Activated CD4-positive, alpha-beta memory T cell treated with anti-CD3 and anti-CD28 coated beads, Interleukin-2, amount 10 ng/mL, durations not matched to agents 7 days and 5 days (primary cell): ENCODE measurements at regions not wholly inside any gene's neighbourhood (a gene's known extent, or its start where the extent isn't known, plus 50 kb on each side); places are given as distances from the start of the nearest gene placed in this dataset.

ENCODE experiments used
- CTCF ChIA-PET: fragments of 350-600 bp; sonication (Branson Sonifier 250); formaldehyde crosslinking; loops from one replicate; lab custom pipeline; 2021; ENCODE audit warnings: antibody characterized with exemption, inconsistent platforms; lab: Charles Lee
- POLR2A ChIA-PET: fragments of 350-600 bp; sonication (Branson Sonifier 250); formaldehyde crosslinking; loops from one replicate; lab custom pipeline; 2021; ENCODE audit warnings: antibody characterized with exemption; lab: Charles Lee
- DNase-seq: peaks from one replicate; pipeline ENCODE4 v3.0.0-alpha.2; 2020
- H3K27ac Mint-ChIP-seq: one replicate; pipeline ENCODE4 v1.8.0; 2021; ENCODE audit warnings: mild to moderate bottlenecking, mixed read lengths
- H3K27me3 Mint-ChIP-seq: one replicate; pipeline ENCODE4 v1.8.0; 2021; ENCODE audit warnings: mixed read lengths
- H3K36me3 Mint-ChIP-seq: one replicate; pipeline ENCODE4 v1.8.0; 2021; ENCODE audit warnings: low read depth, mixed read lengths
- H3K4me1 Mint-ChIP-seq: one replicate; pipeline ENCODE4 v1.8.0; 2021; ENCODE audit warnings: mixed read lengths
- H3K4me3 Mint-ChIP-seq: one replicate; pipeline ENCODE4 v1.8.0; 2021; ENCODE audit warnings: mild to moderate bottlenecking, mixed read lengths
- H3K9me3 Mint-ChIP-seq: one replicate; pipeline ENCODE4 v1.8.0; 2021; ENCODE audit warnings: mixed read lengths

GRCh38 chr4:185920171-185920570, 108.2 kb upstream of the SORBS2 start:
- Mint-ChIP-seq H3K36me3 (no peaks in the 10 kb centered on the region), H3K27ac (no peak overlapping the region), H3K27me3 (no peaks in the 10 kb centered on the region), H3K9me3 (no peaks in the 10 kb centered on the region), H3K4me1 (no peaks in the 10 kb centered on the region), H3K4me3 (no peak overlapping the region)
- POLR2A ChIA-PET: no interaction called here
- DNase-seq: no peak
- CTCF ChIA-PET: interaction anchor here (1.5 kb wide), 1 partner anchor 21 kb away, joined by 3 read pairs; no protein-coding TSS in a partner anchor

GRCh38 chr4:185920691-185921260, 108.8 kb upstream of the SORBS2 start:
- no peak overlapping the region for H3K27ac Mint-ChIP-seq
- DNase-seq: no peak
- no peaks in the 10 kb centered on the region for H3K9me3 Mint-ChIP-seq
- H3K27me3 Mint-ChIP-seq: no peaks in the 10 kb centered on the region
- ChIA-PET POLR2A (no interaction called here), CTCF (interaction anchor here (1.5 kb wide), 1 partner anchor 22 kb away, joined by 3 read pairs; no protein-coding TSS in a partner anchor)
- H3K4me3 Mint-ChIP-seq: no peak overlapping the region
- no peaks in the 10 kb centered on the region for H3K36me3 Mint-ChIP-seq
- H3K4me1 Mint-ChIP-seq: no peaks in the 10 kb centered on the region

GRCh38 chr4:185921583-185922555, 109.9 kb upstream of the SORBS2 start:
- ChIA-PET CTCF (no interaction called here), POLR2A (no interaction called here)
- DNase-seq: no peak
- no peak overlapping the region for H3K27ac Mint-ChIP-seq
- H3K9me3 Mint-ChIP-seq: no peaks in the 10 kb centered on the region
- no peaks in the 10 kb centered on the region for H3K36me3 Mint-ChIP-seq
- no peaks in the 10 kb centered on the region for H3K4me1 Mint-ChIP-seq
- no peak overlapping the region for H3K4me3 Mint-ChIP-seq
- H3K27me3 Mint-ChIP-seq: no peaks in the 10 kb centered on the region

- POLR2A ChIA-PET: no interaction called here
Observed at GRCh38 chr4:185924458-185925044, 112.6 kb upstream of the SORBS2 start.

GRCh38 chr4:185925910-185926360, 113.9 kb upstream of the SORBS2 start:
- no peak overlapping the region for H3K4me3 Mint-ChIP-seq
- no peak for DNase-seq
- ChIA-PET CTCF (no interaction called here), POLR2A (no interaction called here)
- H3K27me3 Mint-ChIP-seq: no peaks in the 10 kb centered on the region
- no peak overlapping the region for H3K27ac Mint-ChIP-seq
- H3K36me3 Mint-ChIP-seq: no peaks in the 10 kb centered on the region
- H3K4me1 Mint-ChIP-seq: no peaks in the 10 kb centered on the region
- H3K9me3 Mint-ChIP-seq: no peaks in the 10 kb centered on the region

More at GRCh38 chr4:185924458-185925044, 112.6 kb upstream of the SORBS2 start:
- no peaks in the 10 kb centered on the region for H3K4me1 Mint-ChIP-seq
- DNase-seq: no peak
- no peaks in the 10 kb centered on the region for H3K36me3 Mint-ChIP-seq
- no peaks in the 10 kb centered on the region for H3K9me3 Mint-ChIP-seq
- H3K4me3 Mint-ChIP-seq: no peak overlapping the region
- CTCF ChIA-PET: no interaction called here
- no peak overlapping the region for H3K27ac Mint-ChIP-seq
- no peaks in the 10 kb centered on the region for H3K27me3 Mint-ChIP-seq

DNA sequence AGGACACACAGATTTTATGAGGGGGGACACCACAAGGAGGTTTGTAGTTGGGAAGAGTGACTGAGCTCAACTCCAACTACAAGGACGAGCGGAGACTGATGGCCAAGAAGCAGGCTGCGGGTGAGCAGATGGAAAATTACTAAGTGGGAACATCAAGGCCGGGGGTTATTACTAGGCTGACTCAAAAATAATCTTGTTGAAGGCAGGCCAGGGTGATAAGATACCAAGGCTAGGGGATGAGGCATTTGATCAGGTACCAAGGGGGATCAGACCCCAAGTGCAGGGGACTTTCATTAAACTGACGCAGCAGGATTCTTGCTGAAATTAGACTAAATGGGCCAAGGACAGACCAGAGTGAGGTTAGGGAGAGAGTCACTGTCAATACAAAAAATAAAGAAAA, 119.4 kb upstream of the SORBS2 start:
- Mint-ChIP-seq H3K27ac (no peak overlapping the region), H3K4me1 (no peaks in the 10 kb centered on the region), H3K4me3 (no peak overlapping the region), H3K27me3 (no peaks in the 10 kb centered on the region), H3K36me3 (no peaks in the 10 kb centered on the region), H3K9me3 (no peaks in the 10 kb centered on the region)
- no peak for DNase-seq
- ChIA-PET POLR2A (no interaction called here), CTCF (no interaction called here)

DNA sequence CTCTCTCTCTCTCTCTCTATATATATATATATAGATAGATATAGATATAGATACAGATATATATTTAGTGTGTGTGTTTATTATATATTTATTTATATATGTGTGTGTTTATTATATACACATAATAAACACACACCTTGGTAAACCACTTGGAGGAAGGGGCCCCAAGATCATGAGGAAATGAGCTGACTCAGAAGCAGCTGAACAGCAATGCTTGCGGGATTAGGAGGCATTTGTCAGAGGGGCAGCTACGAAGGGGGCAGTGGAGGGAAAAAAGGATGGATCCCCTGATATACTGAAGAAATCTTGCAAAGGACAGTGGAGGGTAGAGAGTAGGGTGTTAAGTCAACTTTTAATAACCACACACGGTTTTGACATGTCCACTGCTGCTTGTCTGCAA, 120.0 kb upstream of the SORBS2 start:
- CTCF ChIA-PET: no interaction called here

DNA sequence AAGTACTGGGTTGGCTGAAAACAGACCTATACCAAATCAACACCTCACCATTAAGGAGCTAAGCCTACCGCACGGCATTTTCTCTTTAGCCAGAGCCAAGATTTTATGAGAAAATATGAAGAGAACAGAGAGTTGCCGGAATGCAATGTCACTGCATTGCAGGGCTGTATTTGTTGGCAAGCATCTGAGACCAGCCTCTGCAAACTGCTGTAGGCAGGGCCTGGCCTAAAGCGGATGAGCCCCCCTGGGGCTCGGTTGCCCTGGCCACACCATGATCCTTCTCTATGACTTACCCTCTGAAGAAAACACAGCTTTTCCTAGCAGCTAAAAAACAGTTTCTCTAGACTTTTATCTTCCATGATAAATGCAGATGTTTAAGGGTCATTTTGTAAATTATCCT, 120.5 kb upstream of the SORBS2 start:
- no peak overlapping the region for H3K4me3 Mint-ChIP-seq
- no peaks in the 10 kb centered on the region for H3K4me1 Mint-ChIP-seq
- POLR2A ChIA-PET: no interaction called here
- DNase-seq: no peak
- CTCF ChIA-PET: no interaction called here
- H3K27ac Mint-ChIP-seq: no peak overlapping the region
- H3K36me3 Mint-ChIP-seq: no peaks in the 10 kb centered on the region
- H3K27me3 Mint-ChIP-seq: no peaks in the 10 kb centered on the region
- no peaks in the 10 kb centered on the region for H3K9me3 Mint-ChIP-seq

More for the DNA sequence above, 120.0 kb upstream of the SORBS2 start:
- DNase-seq: no peak
- H3K4me1 Mint-ChIP-seq: no peaks in the 10 kb centered on the region
- POLR2A ChIA-PET: no interaction called here
- no peaks in the 10 kb centered on the region for H3K36me3 Mint-ChIP-seq
- no peak overlapping the region for H3K27ac Mint-ChIP-seq
- H3K9me3 Mint-ChIP-seq: no peaks in the 10 kb centered on the region
- no peaks in the 10 kb centered on the region for H3K27me3 Mint-ChIP-seq
- H3K4me3 Mint-ChIP-seq: no peak overlapping the region

DNA sequence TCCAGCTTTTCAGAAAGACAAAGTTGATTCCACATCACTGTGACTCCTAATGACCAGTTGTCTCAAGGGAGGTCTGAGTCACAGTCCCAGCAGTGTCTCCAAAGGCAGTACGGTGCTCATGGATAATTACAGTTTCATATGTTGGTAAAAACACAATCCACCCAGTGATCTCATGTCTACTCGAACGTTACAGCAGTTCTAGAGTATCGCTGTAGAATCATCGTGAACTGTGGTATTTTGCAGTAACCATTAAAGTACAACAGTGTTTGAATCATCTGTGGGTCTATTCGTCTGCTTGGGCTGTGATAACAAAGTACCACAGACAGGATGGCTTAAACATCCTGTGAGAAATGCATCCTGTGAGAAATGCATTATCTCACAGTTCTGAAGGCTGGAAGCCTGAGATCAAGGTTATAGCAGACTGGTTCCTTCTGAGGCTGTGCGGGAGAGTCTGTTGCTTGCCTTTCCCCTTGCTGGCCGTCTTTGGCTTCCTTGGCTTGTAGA, 121.1 kb upstream of the SORBS2 start:
- ChIA-PET POLR2A (no interaction called here), CTCF (no interaction called here)
- Mint-ChIP-seq H3K4me3 (no peak overlapping the region), H3K4me1 (no peaks in the 10 kb centered on the region), H3K9me3 (no peaks in the 10 kb centered on the region), H3K36me3 (no peaks in the 10 kb centered on the region), H3K27ac (no peak overlapping the region), H3K27me3 (no peaks in the 10 kb centered on the region)
- DNase-seq: no peak

DNA sequence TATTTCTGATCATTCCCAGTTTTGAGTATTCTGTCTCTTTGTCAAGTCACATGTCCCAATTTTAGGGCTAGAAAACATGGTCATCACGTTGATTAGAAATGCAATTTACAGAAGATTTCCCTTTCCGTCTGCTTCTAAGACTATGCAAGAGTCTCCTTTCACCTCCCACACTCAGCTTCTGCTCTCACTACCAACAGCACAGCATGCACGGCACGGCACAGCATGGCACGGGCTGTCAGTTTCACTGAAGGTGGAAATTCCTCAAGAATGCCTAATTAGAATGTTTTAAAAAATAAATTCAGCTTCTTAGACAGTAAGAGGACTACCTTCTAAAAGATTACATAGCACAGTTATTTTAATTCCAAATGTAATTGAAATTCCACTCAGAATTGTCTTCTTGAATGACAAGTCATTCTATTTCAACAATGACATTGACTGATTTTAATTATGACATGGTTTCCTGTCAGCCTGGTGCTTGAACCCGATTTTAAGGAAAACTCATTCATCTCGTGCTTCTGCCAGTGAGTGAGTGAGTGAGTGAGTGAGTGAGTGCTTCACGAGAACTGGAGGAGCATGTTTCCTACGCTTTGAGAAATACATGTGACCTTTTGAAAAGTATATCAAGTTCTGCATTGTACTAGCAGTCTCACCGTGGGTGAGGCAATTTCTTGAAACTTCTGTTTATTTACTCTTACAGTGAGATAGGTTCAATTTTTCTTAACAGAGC, 124.8 kb upstream of the SORBS2 start:
- POLR2A ChIA-PET: no interaction called here
- Mint-ChIP-seq H3K36me3 (no peaks in the 10 kb centered on the region), H3K9me3 (no peaks in the 10 kb centered on the region), H3K27me3 (no peaks in the 10 kb centered on the region), H3K4me3 (no peak overlapping the region), H3K4me1 (no peaks in the 10 kb centered on the region), H3K27ac (no peak overlapping the region)
- CTCF ChIA-PET: no interaction called here
- DNase-seq: no peak

DNA sequence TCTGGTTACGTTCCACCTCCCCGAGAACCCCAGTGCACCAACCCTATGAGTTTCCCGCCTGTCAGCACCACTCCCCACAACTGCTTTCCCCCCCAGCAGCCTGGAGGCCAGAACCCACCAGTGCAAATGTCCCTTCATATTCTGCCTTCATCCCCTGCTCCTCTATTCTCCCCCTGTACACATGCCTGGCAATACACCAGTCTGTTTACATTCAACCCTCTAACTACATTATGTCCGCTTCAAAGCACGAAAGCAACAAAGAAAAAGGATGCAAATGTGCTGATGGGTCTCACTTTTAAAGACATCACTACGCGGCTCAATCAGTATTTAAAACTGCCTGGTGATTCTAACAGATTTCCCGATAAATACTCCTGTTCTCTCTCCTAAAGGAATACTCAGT, 126.7 kb upstream of the SORBS2 start:
- H3K36me3 Mint-ChIP-seq: no peaks in the 10 kb centered on the region
- no peak overlapping the region for H3K4me3 Mint-ChIP-seq
- no peak overlapping the region for H3K27ac Mint-ChIP-seq
- ChIA-PET POLR2A (no interaction called here), CTCF (no interaction called here)
- no peaks in the 10 kb centered on the region for H3K9me3 Mint-ChIP-seq
- H3K4me1 Mint-ChIP-seq: no peaks in the 10 kb centered on the region
- DNase-seq: no peak
- H3K27me3 Mint-ChIP-seq: no peaks in the 10 kb centered on the region

DNA sequence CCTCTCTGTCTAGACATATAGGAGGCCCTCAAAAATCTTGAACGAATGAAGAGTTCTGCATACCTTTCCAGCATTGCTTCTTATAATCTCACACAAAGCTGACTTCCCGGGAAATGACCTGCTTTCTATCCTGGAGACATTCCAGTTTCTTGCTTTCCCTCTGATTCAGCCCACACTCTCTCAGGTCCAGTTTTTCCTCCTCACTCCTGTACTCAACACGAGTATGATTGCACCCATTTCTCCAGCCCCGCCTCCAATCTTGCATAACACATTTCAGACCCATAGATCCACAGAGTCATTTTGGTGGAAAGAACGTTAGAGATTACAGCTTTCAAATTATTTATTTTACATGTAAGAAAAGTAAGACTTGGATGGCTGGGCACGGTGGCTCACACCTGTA, 127.5 kb upstream of the TLR3 start:
- H3K36me3 Mint-ChIP-seq: no peaks in the 10 kb centered on the region
- CTCF ChIA-PET: no interaction called here
- no peak overlapping the region for H3K27ac Mint-ChIP-seq
- no peak overlapping the region for H3K4me3 Mint-ChIP-seq
- POLR2A ChIA-PET: no interaction called here
- H3K9me3 Mint-ChIP-seq: no peaks in the 10 kb centered on the region
- H3K4me1 Mint-ChIP-seq: no peaks in the 10 kb centered on the region
- H3K27me3 Mint-ChIP-seq: peaks cover 1% of the 10 kb centered on the region
- DNase-seq: no peak

DNA sequence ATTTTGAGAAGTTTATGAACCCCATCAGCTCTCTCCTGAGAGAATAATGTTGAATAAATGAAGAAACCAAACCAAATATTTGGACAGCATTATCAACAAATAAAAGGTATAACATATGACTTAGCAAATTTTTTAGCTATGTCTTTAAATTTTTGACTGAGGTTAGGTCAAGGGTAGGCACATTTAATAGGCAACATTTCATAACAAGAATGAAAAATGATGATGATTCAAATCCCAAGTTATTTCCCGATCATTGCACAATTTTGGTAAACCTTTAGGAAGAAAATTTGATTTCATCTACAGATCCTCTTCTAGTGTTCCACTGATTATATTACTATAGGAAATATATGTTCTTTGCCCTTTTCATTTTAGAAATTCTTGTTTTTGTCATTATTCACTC, 123.7 kb upstream of the TLR3 start:
- Mint-ChIP-seq H3K4me3 (no peak overlapping the region), H3K9me3 (no peaks in the 10 kb centered on the region), H3K4me1 (no peaks in the 10 kb centered on the region), H3K27me3 (peaks cover 3% of the 10 kb centered on the region), H3K27ac (no peak overlapping the region), H3K36me3 (no peaks in the 10 kb centered on the region)
- DNase-seq: no peak
- POLR2A ChIA-PET: no interaction called here
- CTCF ChIA-PET: no interaction called here
